Ectodermal cell (in vitro differentiated cells): ENCODE measurements at regions not wholly inside any gene's neighbourhood (a gene's known extent, or its start where the extent isn't known, plus 50 kb on each side); places are given as distances from the start of the nearest gene placed in this dataset.
"Not testable (repeated sequence)": the region's sequence is repeated elsewhere in the genome, so short reads cannot be mapped to it uniquely, and the experiment has no call there.

Source experiments
- H3K27ac ChIP-seq: 2 replicates; pipeline ENCODE4 v1.7.0; 2013; ENCODE audit warnings: mild to moderate bottlenecking, low read depth, low read length; ENCODE audit not compliant: insufficient read depth, poor library complexity, severe bottlenecking
- H3K27me3 ChIP-seq: 2 replicates; pipeline ENCODE4 v1.7.0; 2013; ENCODE audit warnings: mild to moderate bottlenecking, low read length; ENCODE audit not compliant: insufficient read depth, control insufficient read depth, poor library complexity, severe bottlenecking
- H3K36me3 ChIP-seq: one replicate; pipeline ENCODE4 v1.7.0; 2013; ENCODE audit warnings: low read length; ENCODE audit not compliant: control insufficient read depth, insufficient read depth
- H3K4me1 ChIP-seq: one replicate; pipeline ENCODE4 v1.7.0; 2013; ENCODE audit warnings: low read length; ENCODE audit not compliant: control insufficient read depth, insufficient read depth
- H3K4me3 ChIP-seq: 2 replicates; pipeline ENCODE4 v1.7.0; 2013; ENCODE audit warnings: low read depth, low read length, control low read depth; ENCODE audit not compliant: insufficient read depth
- H3K9me3 ChIP-seq: 2 replicates; pipeline ENCODE4 v1.7.0; 2013; ENCODE audit warnings: mild to moderate bottlenecking, low read length, moderate library complexity; ENCODE audit not compliant: control insufficient read depth
- WGBS, 2 experiments: methylation state at CpG; one replicate each; pipeline ENCODE4 v1.1.7; 2013; ENCODE audit warnings: missing lambda C conversion rate in 2 of 2; 5-methylcytosine and 5-hydroxymethylcytosine counted together

DNA sequence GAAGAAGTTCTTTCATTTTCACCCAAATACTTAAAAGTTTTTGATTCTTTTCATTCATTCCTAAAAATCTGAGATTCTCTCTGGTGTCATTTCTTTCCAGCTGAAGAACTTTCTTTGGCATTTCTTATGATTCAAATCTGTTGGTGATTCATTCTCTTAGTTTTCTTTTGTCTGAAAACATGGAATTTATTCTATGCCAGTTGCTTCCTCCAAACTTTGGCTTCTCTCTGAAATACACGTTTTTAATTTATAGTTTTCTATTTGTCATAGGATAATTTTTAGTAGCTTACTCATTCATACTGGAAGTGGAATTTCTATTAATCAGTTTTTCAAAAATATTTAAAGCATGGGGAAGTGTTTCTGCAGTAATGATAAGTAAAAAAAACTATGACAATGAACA, 1012.0 kb downstream of the RPA4 start:
- H3K9me3 ChIP-seq = no peaks in the 10 kb centered on the region
- H3K4me1 ChIP-seq = no peaks in the 10 kb centered on the region
- no peaks in the 10 kb centered on the region for H3K36me3 ChIP-seq
- WGBS, 2 experiments = no CpG with 5 or more reads among the region's 1 CpG
- no peak overlapping the region for H3K4me3 ChIP-seq
- no peaks in the 10 kb centered on the region for H3K27me3 ChIP-seq
- H3K27ac ChIP-seq = no peak overlapping the region

GRCh38 chrX:97897998-97898397, 1014.3 kb downstream of the RPA4 start:
- no peak overlapping the region for H3K27ac ChIP-seq
- no peak overlapping the region for H3K4me3 ChIP-seq
- no peaks in the 10 kb centered on the region for H3K9me3 ChIP-seq
- no peaks in the 10 kb centered on the region for H3K36me3 ChIP-seq
- no peaks in the 10 kb centered on the region for H3K4me1 ChIP-seq
- no peaks in the 10 kb centered on the region for H3K27me3 ChIP-seq
- 88% methylated on average over 1 of the region's 1 CpG; no CpG with 5 or more reads in 1 of the 2 experiments for WGBS, 2 experiments

DNA sequence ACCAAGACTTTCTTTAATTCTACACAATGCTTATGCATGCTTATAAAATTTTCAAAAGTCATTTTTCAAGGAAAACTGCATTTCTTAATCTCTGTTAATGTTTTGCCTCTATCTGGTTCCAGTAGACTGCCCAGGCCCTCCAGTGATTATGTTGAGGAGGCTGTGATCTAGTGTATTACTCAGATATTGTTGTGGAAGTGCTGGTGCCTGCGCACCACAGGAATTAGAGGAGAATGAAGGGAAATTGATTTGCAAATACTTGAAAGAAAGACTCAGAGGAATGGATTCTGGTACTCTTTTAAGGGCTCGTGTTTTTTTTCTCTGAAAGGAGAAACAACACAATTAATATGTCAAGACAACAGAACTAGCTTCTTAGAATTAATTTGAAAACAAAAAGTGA, 1015.1 kb downstream of the RPA4 start:
- Histone ChIP-seq H3K4me3 (no peak overlapping the region), H3K27me3 (no peaks in the 10 kb centered on the region), H3K27ac (no peak overlapping the region), H3K9me3 (no peaks in the 10 kb centered on the region), H3K4me1 (no peaks in the 10 kb centered on the region), H3K36me3 (no peaks in the 10 kb centered on the region)
- WGBS, 2 experiments = 58 to 67% methylated on average over 1 of the region's 2 CpGs

DNA sequence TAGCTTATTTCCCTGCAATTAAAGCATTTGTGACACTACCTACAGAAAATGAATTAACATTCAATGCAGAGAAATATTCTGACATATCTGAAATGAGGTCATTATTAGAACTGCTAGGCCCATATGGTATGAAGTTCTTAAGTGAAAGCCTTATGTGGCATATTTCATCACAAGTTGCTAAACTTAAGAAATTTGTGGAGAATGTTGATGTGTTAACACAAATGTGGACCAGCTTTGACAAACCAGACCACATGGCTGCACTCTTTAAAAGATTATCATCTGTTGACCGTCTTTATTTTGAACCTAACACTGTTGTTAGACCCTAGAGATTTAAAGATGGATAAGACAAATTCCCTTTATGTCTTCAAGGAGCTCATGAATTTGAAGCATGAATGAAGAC, 1024.1 kb downstream of the RPA4 start:
- no peaks in the 10 kb centered on the region for H3K36me3 ChIP-seq
- H3K9me3 ChIP-seq = no peaks in the 10 kb centered on the region
- no peaks in the 10 kb centered on the region for H3K4me1 ChIP-seq
- H3K4me3 ChIP-seq = no peak overlapping the region
- H3K27ac ChIP-seq = no peak overlapping the region
- no peaks in the 10 kb centered on the region for H3K27me3 ChIP-seq
- WGBS, 2 experiments = 100% methylated on average over 1 of the region's 1 CpG; no CpG with 5 or more reads in 1 of the 2 experiments

- Histone ChIP-seq H3K4me3 (no peak overlapping the region), H3K27ac (no peak overlapping the region), H3K36me3 (no peaks in the 10 kb centered on the region), H3K4me1 (no peaks in the 10 kb centered on the region), H3K27me3 (no peaks in the 10 kb centered on the region), H3K9me3 (no peaks in the 10 kb centered on the region)
- 92 to 97% methylated on average over 2 to 3 of the region's 3 CpGs for WGBS, 2 experiments
Observed at GRCh38 chrX:97909245-97909644, 1025.5 kb downstream of the RPA4 start.

DNA sequence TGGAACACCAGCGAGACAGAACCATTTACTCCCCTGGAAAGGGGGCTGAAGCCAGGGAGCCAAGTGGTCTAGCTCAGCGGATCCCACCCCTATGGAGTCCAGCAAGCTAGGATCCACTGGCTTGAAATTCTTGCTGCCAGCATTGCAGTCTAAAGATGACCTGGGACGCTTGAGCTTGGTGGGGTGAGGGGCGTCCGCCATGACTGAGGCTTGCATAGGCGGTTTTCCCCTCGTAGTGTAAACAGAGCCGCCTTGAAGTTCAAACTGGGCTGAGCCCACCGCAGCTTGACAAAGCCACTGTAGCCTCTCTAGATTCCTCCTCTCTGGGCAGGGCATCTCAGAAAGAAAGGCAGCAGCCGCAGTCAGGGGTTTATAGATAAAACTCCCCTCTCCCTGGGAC, 1031.7 kb downstream of the RPA4 start:
- not testable (repeated sequence) for H3K36me3 ChIP-seq, H3K27ac ChIP-seq, H3K4me3 ChIP-seq, H3K27me3 ChIP-seq, H3K4me1 ChIP-seq, H3K9me3 ChIP-seq
- 96 to 97% methylated on average over 9 to 10 of the region's 10 CpGs for WGBS, 2 experiments

DNA sequence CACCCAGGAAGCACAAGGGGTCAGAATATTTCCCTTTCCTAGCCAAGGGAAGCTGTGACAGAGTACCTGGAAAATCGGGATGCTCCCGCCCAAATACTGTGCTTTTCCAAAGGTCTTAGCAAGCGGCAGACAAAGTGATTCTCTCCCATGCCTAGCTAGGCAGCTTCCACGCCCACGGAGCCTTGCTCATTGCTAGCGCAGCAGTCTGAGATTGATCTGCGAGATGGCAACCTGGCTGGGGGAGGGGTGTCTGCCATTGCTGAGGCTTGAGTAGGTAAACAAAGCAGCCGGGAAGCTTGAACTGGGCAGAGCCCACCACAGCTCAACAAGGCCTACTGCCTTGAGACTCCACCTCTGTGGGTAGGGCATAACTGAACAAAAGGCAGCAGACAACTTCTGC, 1037.5 kb downstream of the RPA4 start:
- not testable (repeated sequence) for H3K27me3 ChIP-seq, H3K27ac ChIP-seq, H3K9me3 ChIP-seq, H3K4me3 ChIP-seq, H3K4me1 ChIP-seq, H3K36me3 ChIP-seq
- WGBS, 2 experiments = 92 to 94% methylated on average over 6 to 8 of the region's 8 CpGs

DNA sequence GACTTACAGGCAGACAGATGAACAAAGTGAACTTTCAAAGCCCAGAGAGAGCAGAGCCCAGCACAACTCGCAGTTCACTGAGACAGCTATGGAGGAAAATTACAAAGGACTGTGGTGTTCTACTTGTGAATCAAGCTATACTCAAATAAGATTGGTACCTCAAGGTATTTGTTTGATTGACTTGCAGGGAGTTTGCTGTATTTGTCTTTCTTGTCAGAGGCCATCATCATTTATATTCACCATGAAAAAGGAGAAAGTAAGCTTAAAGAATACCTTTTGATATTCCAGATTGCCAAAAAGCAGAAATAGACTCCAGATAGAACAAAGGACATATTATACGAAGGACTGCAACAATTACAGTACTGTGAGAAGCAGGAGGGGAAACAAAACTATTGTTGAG, 1047.9 kb downstream of the RPA4 start:
- no peaks in the 10 kb centered on the region for H3K36me3 ChIP-seq
- no peak overlapping the region for H3K27ac ChIP-seq
- no peaks in the 10 kb centered on the region for H3K27me3 ChIP-seq
- no peak overlapping the region for H3K4me3 ChIP-seq
- WGBS, 2 experiments = 81 to 88% methylated on average over 2 of the region's 2 CpGs
- no peaks in the 10 kb centered on the region for H3K9me3 ChIP-seq
- no peaks in the 10 kb centered on the region for H3K4me1 ChIP-seq

DNA sequence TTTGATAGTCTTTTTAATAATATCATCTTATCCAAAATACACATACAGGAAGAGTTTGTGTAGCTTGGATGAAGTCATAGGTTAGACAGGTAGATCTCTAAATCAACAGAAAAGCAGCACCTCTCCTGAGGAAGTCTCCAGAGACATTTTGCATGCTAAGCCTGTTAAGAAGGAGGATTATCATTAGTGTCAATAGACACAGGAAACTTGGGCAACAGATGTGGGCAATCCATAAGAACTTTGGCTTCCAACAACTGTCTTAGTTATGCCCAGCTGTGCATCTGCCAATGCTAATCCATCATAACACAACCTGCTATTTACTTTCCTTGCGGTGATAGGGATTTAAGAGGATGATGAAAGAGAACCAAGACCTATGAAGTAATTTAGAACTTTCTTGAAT, 1052.6 kb downstream of the RPA4 start:
- Histone ChIP-seq H3K4me1 (no peaks in the 10 kb centered on the region), H3K9me3 (no peaks in the 10 kb centered on the region), H3K27me3 (no peaks in the 10 kb centered on the region), H3K36me3 (no peaks in the 10 kb centered on the region), H3K4me3 (no peak overlapping the region), H3K27ac (no peak overlapping the region)
- WGBS, 2 experiments = no CpG with 5 or more reads among the region's 1 CpG

- Histone ChIP-seq H3K27me3 (no peaks in the 10 kb centered on the region), H3K27ac (no peak overlapping the region), H3K4me3 (no peak overlapping the region), H3K9me3 (no peaks in the 10 kb centered on the region), H3K36me3 (no peaks in the 10 kb centered on the region), H3K4me1 (no peaks in the 10 kb centered on the region)
- 100% methylated on average over 1 of the region's 1 CpG; no CpG with 5 or more reads in 1 of the 2 experiments for WGBS, 2 experiments
Observed at GRCh38 chrX:97938706-97939105, 1055.0 kb downstream of the RPA4 start.
